ENCODE measurements at regions not wholly inside any gene's neighbourhood (a gene's known extent, or its start where the extent isn't known, plus 50 kb on each side); places are given as distances from the start of the nearest gene placed in this dataset.

GRCh38 chr14:101196795-101197590 is 293.5 kb upstream of the RTL1 start:
- H2AFZ ChIP-seq (ENCODE audit: low read depth, low read length) = no peak overlapping the region
- no peak overlapping the region for H3K27ac ChIP-seq (ENCODE audit: low read length)
- no peaks in the 10 kb centered on the region for H4K20me1 ChIP-seq (ENCODE audit: insufficient read depth)
- no peaks in the 10 kb centered on the region for H3K9me2 ChIP-seq (ENCODE audit: insufficient read depth, low read length)
- no peak overlapping the region for H3K4me2 ChIP-seq (ENCODE audit: low read length)
- no peak overlapping the region for H3K9ac ChIP-seq (ENCODE audit: low read length)
- H3K9me3 ChIP-seq (ENCODE audit: low read length) = no peaks in the 10 kb centered on the region
- no peak overlapping the region for H3K4me3 ChIP-seq (ENCODE audit: low read length)
- TF ChIP-seq POLR2AphosphoS5 (IDR thresholded peaks at IDR 0.05) = no peak
- TF ChIP-seq, protein P1, sequence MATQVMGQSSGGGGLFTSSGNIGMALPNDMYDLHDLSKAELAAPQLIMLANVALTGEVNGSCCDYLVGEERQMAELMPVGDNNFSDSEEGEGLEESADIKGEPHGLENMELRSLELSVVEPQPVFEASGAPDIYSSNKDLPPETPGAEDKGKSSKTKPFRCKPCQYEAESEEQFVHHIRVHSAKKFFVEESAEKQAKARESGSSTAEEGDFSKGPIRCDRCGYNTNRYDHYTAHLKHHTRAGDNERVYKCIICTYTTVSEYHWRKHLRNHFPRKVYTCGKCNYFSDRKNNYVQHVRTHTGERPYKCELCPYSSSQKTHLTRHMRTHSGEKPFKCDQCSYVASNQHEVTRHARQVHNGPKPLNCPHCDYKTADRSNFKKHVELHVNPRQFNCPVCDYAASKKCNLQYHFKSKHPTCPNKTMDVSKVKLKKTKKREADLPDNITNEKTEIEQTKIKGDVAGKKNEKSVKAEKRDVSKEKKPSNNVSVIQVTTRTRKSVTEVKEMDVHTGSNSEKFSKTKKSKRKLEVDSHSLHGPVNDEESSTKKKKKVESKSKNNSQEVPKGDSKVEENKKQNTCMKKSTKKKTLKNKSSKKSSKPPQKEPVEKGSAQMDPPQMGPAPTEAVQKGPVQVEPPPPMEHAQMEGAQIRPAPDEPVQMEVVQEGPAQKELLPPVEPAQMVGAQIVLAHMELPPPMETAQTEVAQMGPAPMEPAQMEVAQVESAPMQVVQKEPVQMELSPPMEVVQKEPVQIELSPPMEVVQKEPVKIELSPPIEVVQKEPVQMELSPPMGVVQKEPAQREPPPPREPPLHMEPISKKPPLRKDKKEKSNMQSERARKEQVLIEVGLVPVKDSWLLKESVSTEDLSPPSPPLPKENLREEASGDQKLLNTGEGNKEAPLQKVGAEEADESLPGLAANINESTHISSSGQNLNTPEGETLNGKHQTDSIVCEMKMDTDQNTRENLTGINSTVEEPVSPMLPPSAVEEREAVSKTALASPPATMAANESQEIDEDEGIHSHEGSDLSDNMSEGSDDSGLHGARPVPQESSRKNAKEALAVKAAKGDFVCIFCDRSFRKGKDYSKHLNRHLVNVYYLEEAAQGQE (IDR thresholded peaks at IDR 0.05; ENCODE audit: borderline replicate concordance) = no peak
- TF ChIP-seq, protein P2, sequence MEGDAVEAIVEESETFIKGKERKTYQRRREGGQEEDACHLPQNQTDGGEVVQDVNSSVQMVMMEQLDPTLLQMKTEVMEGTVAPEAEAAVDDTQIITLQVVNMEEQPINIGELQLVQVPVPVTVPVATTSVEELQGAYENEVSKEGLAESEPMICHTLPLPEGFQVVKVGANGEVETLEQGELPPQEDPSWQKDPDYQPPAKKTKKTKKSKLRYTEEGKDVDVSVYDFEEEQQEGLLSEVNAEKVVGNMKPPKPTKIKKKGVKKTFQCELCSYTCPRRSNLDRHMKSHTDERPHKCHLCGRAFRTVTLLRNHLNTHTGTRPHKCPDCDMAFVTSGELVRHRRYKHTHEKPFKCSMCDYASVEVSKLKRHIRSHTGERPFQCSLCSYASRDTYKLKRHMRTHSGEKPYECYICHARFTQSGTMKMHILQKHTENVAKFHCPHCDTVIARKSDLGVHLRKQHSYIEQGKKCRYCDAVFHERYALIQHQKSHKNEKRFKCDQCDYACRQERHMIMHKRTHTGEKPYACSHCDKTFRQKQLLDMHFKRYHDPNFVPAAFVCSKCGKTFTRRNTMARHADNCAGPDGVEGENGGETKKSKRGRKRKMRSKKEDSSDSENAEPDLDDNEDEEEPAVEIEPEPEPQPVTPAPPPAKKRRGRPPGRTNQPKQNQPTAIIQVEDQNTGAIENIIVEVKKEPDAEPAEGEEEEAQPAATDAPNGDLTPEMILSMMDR (IDR thresholded peaks at IDR 0.05; ENCODE audit: poor library complexity, severe bottlenecking) = no peak
- TF ChIP-seq RAD21 (conservative IDR thresholded peaks at IDR 0.05) = no peak
- TF ChIP-seq SMC3 (conservative IDR thresholded peaks at IDR 0.05; ENCODE audit: poor library complexity) = no peak
- TF ChIP-seq EP300 (conservative IDR thresholded peaks at IDR 0.05; ENCODE audit: poor library complexity, severe bottlenecking) = no peak
- no peak for TF ChIP-seq TAF1 (IDR thresholded peaks at IDR 0.05; ENCODE audit: low read depth)
- TF ChIP-seq EZH2 (IDR thresholded peaks at IDR 0.05; ENCODE audit: borderline replicate concordance, insufficient read depth, low read length, poor library complexity, severe bottlenecking) = no peak
- TF ChIP-seq MXI1 (conservative IDR thresholded peaks at IDR 0.05; ENCODE audit: poor library complexity, severe bottlenecking) = no peak
- no peaks in the 10 kb centered on the region for H3K27me3 ChIP-seq (ENCODE audit: insufficient read depth, low read depth, low read length)
- no peaks in the 10 kb centered on the region for H3K36me3 ChIP-seq (ENCODE audit: insufficient read depth, low read length)
- no peaks in the 10 kb centered on the region for H3F3A ChIP-seq (ENCODE audit: insufficient read depth, low read length, poor library complexity, severe bottlenecking)
- H3K79me2 ChIP-seq (replicated peaks; ENCODE audit: insufficient read depth, low read length) = no peaks in the 10 kb centered on the region

GRCh38 chr14:101197595-101198397 is 294.3 kb upstream of the RTL1 start:
- H3F3A ChIP-seq (ENCODE audit: insufficient read depth, low read length, poor library complexity, severe bottlenecking) = no peaks in the 10 kb centered on the region
- H3K9ac ChIP-seq (ENCODE audit: low read length) = no peak overlapping the region
- H3K27me3 ChIP-seq (ENCODE audit: insufficient read depth, low read depth, low read length) = no peaks in the 10 kb centered on the region
- H2AFZ ChIP-seq (ENCODE audit: low read depth, low read length) = no peak overlapping the region
- no peaks in the 10 kb centered on the region for H3K36me3 ChIP-seq (ENCODE audit: insufficient read depth, low read length)
- no peak overlapping the region for H3K27ac ChIP-seq (ENCODE audit: low read length)
- H3K9me3 ChIP-seq (ENCODE audit: low read length) = no peaks in the 10 kb centered on the region
- no peaks in the 10 kb centered on the region for H3K79me2 ChIP-seq (replicated peaks; ENCODE audit: insufficient read depth, low read length)
- H3K4me2 ChIP-seq (ENCODE audit: low read length) = no peak overlapping the region
- no peak overlapping the region for H3K4me3 ChIP-seq (ENCODE audit: low read length)
- H4K20me1 ChIP-seq (ENCODE audit: insufficient read depth) = no peaks in the 10 kb centered on the region
- no peak for TF ChIP-seq EZH2 (IDR thresholded peaks at IDR 0.05; ENCODE audit: borderline replicate concordance, insufficient read depth, low read length, poor library complexity, severe bottlenecking)
- no peak for TF ChIP-seq TAF1 (IDR thresholded peaks at IDR 0.05; ENCODE audit: low read depth)
- no peak for TF ChIP-seq POLR2AphosphoS5 (IDR thresholded peaks at IDR 0.05)
- no peak for TF ChIP-seq RAD21 (conservative IDR thresholded peaks at IDR 0.05)
- H3K9me2 ChIP-seq (ENCODE audit: insufficient read depth, low read length) = no peaks in the 10 kb centered on the region

Measured in neural cell (in vitro differentiated cells).